ENCODE measurements at regions not wholly inside any gene's neighbourhood (a gene's known extent, or its start where the extent isn't known, plus 50 kb on each side); places are given as distances from the start of the nearest gene placed in this dataset.

DNA sequence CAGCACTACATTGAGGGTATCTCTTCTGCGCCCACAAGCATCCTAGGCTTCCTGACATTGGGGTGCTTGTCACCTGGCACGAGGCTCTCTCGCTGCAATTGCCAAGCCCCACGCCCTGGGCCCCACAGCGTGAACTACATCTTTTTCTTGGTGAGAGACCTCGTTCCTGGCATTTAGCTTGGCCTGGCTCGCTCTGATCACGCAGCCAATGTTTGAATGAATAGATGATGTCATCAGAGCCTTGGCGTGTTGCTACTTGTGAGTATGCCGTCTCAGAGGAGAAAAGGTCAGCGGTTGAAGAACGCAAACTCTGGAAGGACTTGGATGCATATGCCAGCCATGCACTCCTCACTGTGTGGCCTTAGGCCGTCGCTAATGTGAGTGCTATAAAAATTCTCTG, 150.2 kb upstream of the AUTS2 start:
- no peak for DNase-seq
- intact Hi-C loops (cut with DNase I) = no loop called here

DNA sequence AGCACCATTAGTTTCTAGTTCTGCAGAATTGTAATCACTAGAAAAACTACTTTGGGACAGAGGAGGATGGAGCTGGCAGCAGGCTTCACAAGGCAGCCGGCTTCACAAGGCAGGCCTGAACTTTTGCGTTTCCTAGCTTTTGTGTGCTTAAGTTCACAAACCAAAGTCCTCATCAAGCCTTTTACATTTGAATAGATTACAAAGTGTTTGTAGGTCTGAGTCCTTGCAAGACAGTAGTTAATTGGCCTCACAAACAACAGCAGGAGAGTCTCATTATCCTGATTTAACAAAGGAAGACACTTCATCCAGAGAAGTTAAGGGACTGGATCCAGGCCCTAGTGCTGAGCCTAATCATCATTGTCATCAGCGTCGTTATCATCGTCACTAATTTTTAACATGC, 147.8 kb upstream of the AUTS2 start:
- Histone ChIP-seq H3K27me3 (no peaks in the 10 kb centered on the region), H3K9me3 (no peaks in the 10 kb centered on the region), H3K4me3 (no peak overlapping the region), H3K4me1 (peaks cover 0 to 10% (median 0%) of the 10 kb centered on the region in 3 donors), H3K36me3 (no peaks in the 10 kb centered on the region), H3K27ac (no peak overlapping the region)
- TF ChIP-seq CTCF (IDR thresholded peaks at IDR 0.05) (no peak), POLR2A (IDR thresholded peaks at IDR 0.05) (no peak)
- no peak for DNase-seq
- WGBS, 2 donors = 82 to 89% methylated on average over 5 of the region's 5 CpGs
- intact Hi-C loops (cut with DNase I) = no loop called here

More for the DNA sequence above, 150.2 kb upstream of the AUTS2 start:
- H3K4me1 ChIP-seq = peaks cover 0 to 10% (median 0%) of the 10 kb centered on the region in 3 donors
- no peak overlapping the region for H3K27ac ChIP-seq
- no peaks in the 10 kb centered on the region for H3K9me3 ChIP-seq
- no peaks in the 10 kb centered on the region for H3K27me3 ChIP-seq
- no peak overlapping the region for H3K4me3 ChIP-seq
- WGBS, 2 donors = 45 to 64% methylated on average over 6 to 13 of the region's 14 CpGs
- TF ChIP-seq CTCF (IDR thresholded peaks at IDR 0.05) (no peak), POLR2A (IDR thresholded peaks at IDR 0.05) (no peak)
- no peaks in the 10 kb centered on the region for H3K36me3 ChIP-seq

DNA sequence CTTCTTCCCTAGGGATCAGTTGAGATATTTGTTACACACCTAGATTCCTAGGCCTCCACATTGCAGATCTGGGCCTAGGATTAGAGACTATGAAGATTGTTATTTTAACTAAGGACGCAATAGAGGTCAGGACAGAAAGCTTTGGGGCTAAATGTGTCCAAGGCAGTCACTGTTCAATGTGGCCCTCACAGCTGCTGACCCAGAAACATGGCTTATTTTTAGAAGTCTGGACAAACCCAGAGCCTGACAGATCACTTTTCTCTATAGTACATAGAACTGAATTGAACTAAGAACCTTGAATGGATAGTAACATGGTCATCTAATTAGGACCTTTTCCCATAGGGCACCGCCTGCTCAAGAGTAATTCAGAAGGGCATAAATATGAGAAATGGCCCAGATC, 146.6 kb upstream of the AUTS2 start:
- intact Hi-C loops (cut with DNase I) = no loop called here
- Histone ChIP-seq H3K36me3 (no peaks in the 10 kb centered on the region), H3K27ac (no peak overlapping the region), H3K27me3 (no peaks in the 10 kb centered on the region), H3K9me3 (no peaks in the 10 kb centered on the region), H3K4me3 (no peak overlapping the region), H3K4me1 (peaks cover 0 to 10% (median 0%) of the 10 kb centered on the region in 3 donors)
- TF ChIP-seq CTCF (IDR thresholded peaks at IDR 0.05) = no peak
- no peak for TF ChIP-seq POLR2A (IDR thresholded peaks at IDR 0.05)
- DNase-seq = no peak
- 92 to 100% methylated on average over 2 of the region's 2 CpGs for WGBS, 2 donors

GRCh38 chr7:69452797-69453196, 145.5 kb upstream of the AUTS2 start:
- WGBS, 2 donors = 79 to 85% methylated on average over 2 of the region's 2 CpGs
- no peaks in the 10 kb centered on the region for H3K9me3 ChIP-seq
- peaks cover 0 to 16% (median 0%) of the 10 kb centered on the region in 3 donors for H3K4me1 ChIP-seq

More at GRCh38 chr7:69452797-69453196, 145.5 kb upstream of the AUTS2 start:
- intact Hi-C loops (cut with DNase I) = no loop called here
- Histone ChIP-seq H3K27me3 (no peaks in the 10 kb centered on the region), H3K27ac (no peak overlapping the region), H3K36me3 (no peaks in the 10 kb centered on the region), H3K4me3 (no peak overlapping the region)
- DNase-seq = no peak
- no peak for TF ChIP-seq POLR2A (IDR thresholded peaks at IDR 0.05)
- TF ChIP-seq CTCF (IDR thresholded peaks at IDR 0.05) = no peak
